Liver (tissue), 7 donors: ENCODE measurements at regions not wholly inside any gene's neighbourhood (a gene's known extent, or its start where the extent isn't known, plus 50 kb on each side); places are given as distances from the start of the nearest gene placed in this dataset.

ENCODE experiments used
- DNase-seq: peaks from one replicate; pipeline ENCODE4 v3.0.0-alpha.2; 2017; ENCODE audit warnings: low spot score
- H3K27ac ChIP-seq, 2 donors: one replicate each; pipeline ENCODE4 v1.7.0; 2013; ENCODE audit warnings: inconsistent platforms in 2 of 2, low read length in 2 of 2, control low read depth in 1 of 2, low read depth in 1 of 2, mild to moderate bottlenecking in 1 of 2
- H3K27me3 ChIP-seq, 4 donors: one replicate each; pipeline versions ENCODE4 v1.6.1 to v1.7.0; 2013; ENCODE audit warnings: low read length in 3 of 4, inconsistent platforms in 1 of 4, mild to moderate bottlenecking in 1 of 4, moderate library complexity in 1 of 4; ENCODE audit not compliant: control insufficient read depth in 4 of 4, insufficient read depth in 4 of 4
- H3K36me3 ChIP-seq, 4 donors: one replicate each; pipeline versions ENCODE4 v1.6.1 to v1.7.0; 2013; ENCODE audit warnings: low read length in 3 of 4, mild to moderate bottlenecking in 3 of 4, low read depth in 1 of 4, moderate library complexity in 1 of 4; ENCODE audit not compliant: control insufficient read depth in 4 of 4, insufficient read depth in 3 of 4
- H3K4me1 ChIP-seq, 4 donors: one replicate each; pipeline versions ENCODE4 v1.6.1 to v1.7.0; 2013; ENCODE audit warnings: low read length in 3 of 4, mild to moderate bottlenecking in 3 of 4, moderate library complexity in 1 of 4; ENCODE audit not compliant: control insufficient read depth in 4 of 4, insufficient read depth in 4 of 4
- H3K4me3 ChIP-seq, 3 donors: one replicate each; pipeline versions ENCODE4 v1.6.1 to v1.7.0; 2013; ENCODE audit warnings: low read length in 3 of 3, control low read depth in 1 of 3, low read depth in 1 of 3, mild to moderate bottlenecking in 1 of 3
- H3K9ac ChIP-seq, 2 donors: one replicate each; pipeline ENCODE4 v1.7.0; 2013; ENCODE audit warnings: low read length in 2 of 2, mild to moderate bottlenecking in 2 of 2, moderate library complexity in 2 of 2, control low read depth in 1 of 2, low read depth in 1 of 2
- H3K9me3 ChIP-seq, 4 donors: one replicate each; pipeline versions ENCODE4 v1.6.1 to v1.7.0; 2013; ENCODE audit warnings: low read length in 3 of 4; ENCODE audit not compliant: control insufficient read depth in 4 of 4
- EGR1 ChIP-seq, 2 donors: IDR thresholded peaks; 2 replicates each; pipeline ENCODE4 v1.6.1; 2016 to 2018; ENCODE audit warnings: antibody characterized with exemption in 2 of 2, low read depth in 2 of 2
- FOXA1 ChIP-seq: IDR thresholded peaks from 2 replicates; pipeline ENCODE4 v1.6.1; 2016; ENCODE audit warnings: antibody characterized with exemption
- FOXA2 ChIP-seq: IDR thresholded peaks from 2 replicates; pipeline ENCODE4 v1.6.1; 2016; ENCODE audit warnings: antibody characterized with exemption
- GABPA ChIP-seq, 2 donors: IDR thresholded peaks in 1 of 2; conservative IDR thresholded peaks in 1 of 2; 2 replicates each; pipeline ENCODE4 v1.6.1; 2016; ENCODE audit warnings: antibody characterized with exemption in 2 of 2, mild to moderate bottlenecking in 1 of 2, moderate library complexity in 1 of 2
- HNF4A ChIP-seq, 2 donors: conservative IDR thresholded peaks; 2 replicates each; pipeline ENCODE4 v1.6.1; 2016; ENCODE audit warnings: antibody characterized with exemption in 2 of 2, mild to moderate bottlenecking in 2 of 2
- HNF4G ChIP-seq: IDR thresholded peaks from 2 replicates; pipeline ENCODE4 v1.6.1; 2016; ENCODE audit warnings: antibody characterized with exemption
- JUND ChIP-seq, 2 donors: IDR thresholded peaks; 2 replicates each; pipeline ENCODE4 v1.6.1; 2016; ENCODE audit warnings: antibody characterized with exemption in 2 of 2
- NR2F2 ChIP-seq: IDR thresholded peaks from 2 replicates; pipeline ENCODE4 v1.6.1; 2016; ENCODE audit warnings: antibody characterized with exemption
- RAD21 ChIP-seq, 2 donors: IDR thresholded peaks; 2 replicates each; pipeline ENCODE4 v1.6.1; 2016; ENCODE audit warnings: antibody characterized with exemption in 2 of 2, mild to moderate bottlenecking in 2 of 2
- RXRA ChIP-seq, 2 donors: IDR thresholded peaks; 2 replicates each; pipeline ENCODE4 v1.6.1; 2017 to 2018; ENCODE audit warnings: antibody characterized with exemption in 2 of 2, mild to moderate bottlenecking in 1 of 2
- SP1 ChIP-seq: IDR thresholded peaks from 2 replicates; pipeline ENCODE4 v1.6.1; 2018; ENCODE audit warnings: antibody characterized with exemption, mild to moderate bottlenecking
- TAF1 ChIP-seq: conservative IDR thresholded peaks from 2 replicates; pipeline ENCODE4 v1.6.1; 2016; ENCODE audit warnings: antibody characterized with exemption, mild to moderate bottlenecking
- TF ChIP-seq, protein P1 (sequence below): fragments of 150-350 bp; IDR thresholded peaks from 2 replicates; pipeline ENCODE4 v1.5.1; 2017; ENCODE audit warnings: improper control_type of control experiment, low read depth, low read length; ENCODE audit not compliant: missing input control
- TF ChIP-seq, protein P2 (sequence below): IDR thresholded peaks from 2 replicates; pipeline ENCODE4 v1.6.1; 2016; ENCODE audit warnings: antibody characterized with exemption
- TF ChIP-seq, protein P3 (sequence below): IDR thresholded peaks from 2 replicates; pipeline ENCODE4 v1.6.1; 2016; ENCODE audit warnings: antibody characterized with exemption, mild to moderate bottlenecking
- TF ChIP-seq, protein P4 (sequence below): IDR thresholded peaks from 2 replicates; pipeline ENCODE4 v1.6.1; 2016; ENCODE audit warnings: antibody characterized with exemption
- TF ChIP-seq, protein P5 (sequence below): IDR thresholded peaks from 2 replicates; pipeline ENCODE4 v1.6.1; 2016; ENCODE audit warnings: antibody characterized with exemption
- donor health status: healthy.
- donor health status: healthy.
- donor health status: healthy.
- donor health status: healthy.

DNA sequence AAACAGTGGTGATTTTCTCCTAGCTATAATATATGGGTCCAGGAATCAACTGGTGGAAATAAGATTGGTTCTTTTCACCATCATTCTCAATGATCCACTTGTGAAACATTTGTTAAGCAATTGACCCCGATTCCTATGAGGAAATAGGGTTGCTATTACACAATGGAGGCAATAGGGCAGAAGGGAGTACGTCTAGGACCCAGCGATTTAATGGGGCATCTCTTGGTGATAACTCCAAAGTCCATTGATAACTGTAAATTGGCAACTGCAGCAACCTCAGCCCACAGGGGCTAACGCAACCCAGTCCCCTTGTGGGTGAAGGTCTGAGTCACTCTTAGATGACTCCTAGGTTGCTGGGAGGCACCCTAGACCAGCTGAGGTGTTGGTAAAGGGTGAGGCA, 62.5 kb upstream of the BARHL2 start (continued):
- TF ChIP-seq, protein P1, sequence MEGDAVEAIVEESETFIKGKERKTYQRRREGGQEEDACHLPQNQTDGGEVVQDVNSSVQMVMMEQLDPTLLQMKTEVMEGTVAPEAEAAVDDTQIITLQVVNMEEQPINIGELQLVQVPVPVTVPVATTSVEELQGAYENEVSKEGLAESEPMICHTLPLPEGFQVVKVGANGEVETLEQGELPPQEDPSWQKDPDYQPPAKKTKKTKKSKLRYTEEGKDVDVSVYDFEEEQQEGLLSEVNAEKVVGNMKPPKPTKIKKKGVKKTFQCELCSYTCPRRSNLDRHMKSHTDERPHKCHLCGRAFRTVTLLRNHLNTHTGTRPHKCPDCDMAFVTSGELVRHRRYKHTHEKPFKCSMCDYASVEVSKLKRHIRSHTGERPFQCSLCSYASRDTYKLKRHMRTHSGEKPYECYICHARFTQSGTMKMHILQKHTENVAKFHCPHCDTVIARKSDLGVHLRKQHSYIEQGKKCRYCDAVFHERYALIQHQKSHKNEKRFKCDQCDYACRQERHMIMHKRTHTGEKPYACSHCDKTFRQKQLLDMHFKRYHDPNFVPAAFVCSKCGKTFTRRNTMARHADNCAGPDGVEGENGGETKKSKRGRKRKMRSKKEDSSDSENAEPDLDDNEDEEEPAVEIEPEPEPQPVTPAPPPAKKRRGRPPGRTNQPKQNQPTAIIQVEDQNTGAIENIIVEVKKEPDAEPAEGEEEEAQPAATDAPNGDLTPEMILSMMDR: no peak
- TF ChIP-seq, protein P2, sequence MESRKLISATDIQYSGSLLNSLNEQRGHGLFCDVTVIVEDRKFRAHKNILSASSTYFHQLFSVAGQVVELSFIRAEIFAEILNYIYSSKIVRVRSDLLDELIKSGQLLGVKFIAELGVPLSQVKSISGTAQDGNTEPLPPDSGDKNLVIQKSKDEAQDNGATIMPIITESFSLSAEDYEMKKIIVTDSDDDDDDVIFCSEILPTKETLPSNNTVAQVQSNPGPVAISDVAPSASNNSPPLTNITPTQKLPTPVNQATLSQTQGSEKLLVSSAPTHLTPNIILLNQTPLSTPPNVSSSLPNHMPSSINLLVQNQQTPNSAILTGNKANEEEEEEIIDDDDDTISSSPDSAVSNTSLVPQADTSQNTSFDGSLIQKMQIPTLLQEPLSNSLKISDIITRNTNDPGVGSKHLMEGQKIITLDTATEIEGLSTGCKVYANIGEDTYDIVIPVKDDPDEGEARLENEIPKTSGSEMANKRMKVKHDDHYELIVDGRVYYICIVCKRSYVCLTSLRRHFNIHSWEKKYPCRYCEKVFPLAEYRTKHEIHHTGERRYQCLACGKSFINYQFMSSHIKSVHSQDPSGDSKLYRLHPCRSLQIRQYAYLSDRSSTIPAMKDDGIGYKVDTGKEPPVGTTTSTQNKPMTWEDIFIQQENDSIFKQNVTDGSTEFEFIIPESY: peak; percentile 42
- no peak for TF ChIP-seq TAF1
- TF ChIP-seq FOXA1: peak; percentile 38

DNA sequence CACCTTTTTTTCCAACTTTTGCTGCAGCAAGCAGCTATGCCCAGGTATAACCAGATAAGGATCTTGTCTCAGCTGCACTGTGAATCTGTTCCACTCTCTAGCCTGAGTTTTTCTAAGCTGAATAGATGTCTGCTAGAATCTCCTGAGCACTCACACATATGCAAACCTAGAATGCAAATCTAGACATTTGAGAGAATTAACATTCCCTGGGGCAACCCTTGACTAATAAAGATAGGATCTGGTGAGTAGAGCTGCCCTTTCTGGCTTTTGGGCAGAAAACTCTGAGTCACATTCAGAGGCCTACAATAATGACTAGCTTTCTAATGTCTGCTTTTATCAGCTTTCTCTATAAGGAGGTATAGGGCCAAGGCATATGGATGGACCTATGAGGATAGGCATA, 61.4 kb upstream of the BARHL2 start:
- no peak overlapping the region for H3K9ac ChIP-seq
- H3K27me3 ChIP-seq: no peaks in the 10 kb centered on the region
- no peaks in the 10 kb centered on the region for H3K36me3 ChIP-seq
- no peaks in the 10 kb centered on the region for H3K9me3 ChIP-seq
- DNase-seq: no peak
- TF ChIP-seq, protein P1: no peak
- TF ChIP-seq, protein P3, sequence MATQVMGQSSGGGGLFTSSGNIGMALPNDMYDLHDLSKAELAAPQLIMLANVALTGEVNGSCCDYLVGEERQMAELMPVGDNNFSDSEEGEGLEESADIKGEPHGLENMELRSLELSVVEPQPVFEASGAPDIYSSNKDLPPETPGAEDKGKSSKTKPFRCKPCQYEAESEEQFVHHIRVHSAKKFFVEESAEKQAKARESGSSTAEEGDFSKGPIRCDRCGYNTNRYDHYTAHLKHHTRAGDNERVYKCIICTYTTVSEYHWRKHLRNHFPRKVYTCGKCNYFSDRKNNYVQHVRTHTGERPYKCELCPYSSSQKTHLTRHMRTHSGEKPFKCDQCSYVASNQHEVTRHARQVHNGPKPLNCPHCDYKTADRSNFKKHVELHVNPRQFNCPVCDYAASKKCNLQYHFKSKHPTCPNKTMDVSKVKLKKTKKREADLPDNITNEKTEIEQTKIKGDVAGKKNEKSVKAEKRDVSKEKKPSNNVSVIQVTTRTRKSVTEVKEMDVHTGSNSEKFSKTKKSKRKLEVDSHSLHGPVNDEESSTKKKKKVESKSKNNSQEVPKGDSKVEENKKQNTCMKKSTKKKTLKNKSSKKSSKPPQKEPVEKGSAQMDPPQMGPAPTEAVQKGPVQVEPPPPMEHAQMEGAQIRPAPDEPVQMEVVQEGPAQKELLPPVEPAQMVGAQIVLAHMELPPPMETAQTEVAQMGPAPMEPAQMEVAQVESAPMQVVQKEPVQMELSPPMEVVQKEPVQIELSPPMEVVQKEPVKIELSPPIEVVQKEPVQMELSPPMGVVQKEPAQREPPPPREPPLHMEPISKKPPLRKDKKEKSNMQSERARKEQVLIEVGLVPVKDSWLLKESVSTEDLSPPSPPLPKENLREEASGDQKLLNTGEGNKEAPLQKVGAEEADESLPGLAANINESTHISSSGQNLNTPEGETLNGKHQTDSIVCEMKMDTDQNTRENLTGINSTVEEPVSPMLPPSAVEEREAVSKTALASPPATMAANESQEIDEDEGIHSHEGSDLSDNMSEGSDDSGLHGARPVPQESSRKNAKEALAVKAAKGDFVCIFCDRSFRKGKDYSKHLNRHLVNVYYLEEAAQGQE: no peak
- TF ChIP-seq NR2F2 (no peak), RXRA (IDR thresholded peaks at IDR 0.05) (no peak), FOXA1 (no peak), TAF1 (no peak), JUND (IDR thresholded peaks at IDR 0.05) (no peak), HNF4G (no peak), FOXA2 (no peak), GABPA (IDR thresholded peaks at IDR 0.05 in 1 of 2, conservative IDR thresholded peaks at IDR 0.05 in 1 of 2) (no peak), EGR1 (IDR thresholded peaks at IDR 0.05; ENCODE audit: low read depth in 2 of 2) (no peak), HNF4A (conservative IDR thresholded peaks at IDR 0.05) (no peak), SP1 (no peak), RAD21 (IDR thresholded peaks at IDR 0.05) (no peak)
- TF ChIP-seq, protein P2: no peak
- TF ChIP-seq, protein P4, sequence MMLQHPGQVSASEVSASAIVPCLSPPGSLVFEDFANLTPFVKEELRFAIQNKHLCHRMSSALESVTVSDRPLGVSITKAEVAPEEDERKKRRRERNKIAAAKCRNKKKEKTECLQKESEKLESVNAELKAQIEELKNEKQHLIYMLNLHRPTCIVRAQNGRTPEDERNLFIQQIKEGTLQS: no peak
- TF ChIP-seq, protein P5, sequence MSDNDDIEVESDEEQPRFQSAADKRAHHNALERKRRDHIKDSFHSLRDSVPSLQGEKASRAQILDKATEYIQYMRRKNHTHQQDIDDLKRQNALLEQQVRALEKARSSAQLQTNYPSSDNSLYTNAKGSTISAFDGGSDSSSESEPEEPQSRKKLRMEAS: no peak
- H3K4me1 ChIP-seq: peaks cover 2 to 5% (median 3%) of the 10 kb centered on the region in 4 donors
- H3K27ac ChIP-seq: no peak overlapping the region
- no peak overlapping the region for H3K4me3 ChIP-seq
